ENCODE measurements at regions not wholly inside any gene's neighbourhood (a gene's known extent, or its start where the extent isn't known, plus 50 kb on each side); places are given as distances from the start of the nearest gene placed in this dataset.

GRCh38 chr1:87202451-87202850, 126.2 kb upstream of the LMO4 start:
- Mint-ChIP-seq H3K27ac (no peak overlapping the region), H3K36me3 (no peaks in the 10 kb centered on the region), H3K9me3 (no peaks in the 10 kb centered on the region), H3K4me1 (peaks cover 15 to 19% of the 10 kb centered on the region in 2 donors), H3K27me3 (peaks cover 26 to 35% of the 10 kb centered on the region in 2 donors), H3K4me3 (peak overlapping the region; percentile 62 to 68)
- ATAC-seq (replicated peaks), result no peak
- DNase-seq, result no peak

- Mint-ChIP-seq H3K9me3 (no peaks in the 10 kb centered on the region), H3K27ac (no peak overlapping the region), H3K36me3 (no peaks in the 10 kb centered on the region), H3K27me3 (peaks cover 26 to 35% of the 10 kb centered on the region in 2 donors), H3K4me1 (peaks cover 15 to 19% of the 10 kb centered on the region in 2 donors), H3K4me3 (peak overlapping the region in 1 of 2 donors; percentile 17)
- ATAC-seq (replicated peaks) (peak; percentile 82 to 93), DNase-seq (peak; percentile 23)
Observed at GRCh38 chr1:87202922-87203655, 125.6 kb upstream of the LMO4 start.

DNA sequence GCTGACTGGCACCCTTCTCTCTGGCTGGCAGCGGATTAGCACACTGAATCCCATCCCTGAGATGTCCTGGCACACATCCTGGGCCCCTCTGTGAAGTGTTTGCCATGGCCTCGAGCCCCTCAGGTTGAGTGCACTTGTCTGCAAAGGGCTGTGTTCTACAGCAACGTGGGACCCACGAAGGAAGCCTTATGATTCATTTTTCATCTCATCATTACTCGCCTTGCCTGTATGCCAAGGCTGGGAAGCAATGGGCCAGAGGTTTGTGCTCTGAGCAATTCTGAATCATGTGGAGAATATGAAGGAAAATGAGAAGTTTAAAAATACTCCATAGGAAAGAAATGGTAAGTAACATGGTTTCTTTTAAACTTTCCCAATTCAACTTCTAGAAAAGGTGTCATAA, 124.8 kb upstream of the LMO4 start:
- ATAC-seq (replicated peaks) (no peak), DNase-seq (no peak)
- Mint-ChIP-seq H3K4me1 (peaks cover 15 to 19% of the 10 kb centered on the region in 2 donors), H3K27me3 (peaks cover 26 to 35% of the 10 kb centered on the region in 2 donors), H3K4me3 (no peak overlapping the region), H3K27ac (no peak overlapping the region), H3K36me3 (no peaks in the 10 kb centered on the region), H3K9me3 (no peaks in the 10 kb centered on the region)

DNA sequence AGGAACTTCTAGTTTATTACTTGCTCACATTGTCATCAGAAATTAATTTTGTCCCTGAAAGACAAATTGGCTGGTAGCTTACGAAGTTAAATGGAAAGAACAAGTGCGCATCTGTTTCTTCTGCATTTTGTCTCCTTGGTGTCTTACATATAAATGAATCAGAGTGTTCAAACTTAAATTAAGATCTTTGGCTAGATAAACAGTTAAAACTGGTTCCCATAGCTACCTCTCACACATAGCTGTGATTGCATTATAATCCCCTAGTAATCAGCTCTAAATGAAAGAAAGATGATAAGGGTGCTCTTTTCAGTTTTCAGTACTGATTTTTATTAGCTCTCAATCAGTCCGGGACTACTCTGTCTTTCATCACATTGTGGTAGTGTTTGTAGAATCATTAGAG, 124.2 kb upstream of the LMO4 start:
- no peak for ATAC-seq (replicated peaks)
- H3K27me3 Mint-ChIP-seq, result peaks cover 26 to 33% of the 10 kb centered on the region in 2 donors
- H3K4me1 Mint-ChIP-seq, result peaks cover 15 to 19% of the 10 kb centered on the region in 2 donors
- H3K9me3 Mint-ChIP-seq, result no peaks in the 10 kb centered on the region
- no peak for DNase-seq
- H3K36me3 Mint-ChIP-seq, result no peaks in the 10 kb centered on the region
- H3K4me3 Mint-ChIP-seq, result no peak overlapping the region
- H3K27ac Mint-ChIP-seq, result no peak overlapping the region

- H3K4me1 Mint-ChIP-seq, result peaks cover 15 to 19% of the 10 kb centered on the region in 2 donors
- H3K9me3 Mint-ChIP-seq, result no peaks in the 10 kb centered on the region
- H3K36me3 Mint-ChIP-seq, result no peaks in the 10 kb centered on the region
- H3K27me3 Mint-ChIP-seq, result peaks cover 22 to 28% of the 10 kb centered on the region in 2 donors
- DNase-seq, result no peak
- H3K4me3 Mint-ChIP-seq, result no peak overlapping the region
- ATAC-seq (replicated peaks), result no peak
- no peak overlapping the region for H3K27ac Mint-ChIP-seq
Observed at GRCh38 chr1:87204921-87205320, 123.8 kb upstream of the LMO4 start.

DNA sequence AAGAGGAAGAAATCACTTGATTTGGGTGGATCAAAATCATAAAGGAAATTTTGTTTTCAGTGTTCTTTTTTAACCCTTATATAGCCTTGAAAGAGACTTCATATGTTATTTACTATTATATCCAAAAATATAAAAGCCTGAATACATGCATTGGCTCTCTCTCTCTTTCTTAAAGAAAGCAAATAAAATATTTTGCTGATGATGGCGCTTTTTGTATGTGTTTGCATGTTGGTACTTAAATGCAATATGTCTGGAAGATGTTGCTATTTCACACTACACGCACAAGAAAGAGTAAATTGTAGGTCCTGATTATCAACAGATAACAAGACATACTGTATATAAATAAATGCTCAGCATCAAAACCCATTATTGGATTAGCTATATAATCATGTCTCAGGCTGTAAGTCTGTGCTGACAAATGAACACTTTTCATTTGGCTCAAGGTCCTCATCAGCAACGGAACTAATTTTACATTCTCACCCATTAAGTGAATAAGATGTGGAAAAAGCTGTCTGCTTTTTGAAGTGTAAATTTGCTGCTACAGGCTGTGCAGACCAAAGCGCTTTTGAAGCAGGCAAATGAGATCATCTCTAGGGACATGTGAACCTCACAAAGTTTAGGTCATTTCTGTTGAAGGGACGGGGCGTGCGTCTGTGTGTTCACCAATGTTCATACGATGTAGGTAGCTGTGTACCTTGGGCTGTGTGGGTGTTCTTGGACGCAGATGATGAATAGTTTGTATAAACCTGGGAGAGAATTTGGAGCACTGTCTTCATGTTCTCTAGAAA, 122.4 kb upstream of the LMO4 start:
- H3K27me3 Mint-ChIP-seq, result peaks cover 11 to 17% of the 10 kb centered on the region in 2 donors
- no peak overlapping the region for H3K4me3 Mint-ChIP-seq
- ATAC-seq (replicated peaks) (no peak), DNase-seq (no peak)
- no peaks in the 10 kb centered on the region for H3K36me3 Mint-ChIP-seq
- no peaks in the 10 kb centered on the region for H3K9me3 Mint-ChIP-seq
- no peak overlapping the region for H3K27ac Mint-ChIP-seq
- peaks cover 10 to 14% of the 10 kb centered on the region in 2 donors for H3K4me1 Mint-ChIP-seq

DNA sequence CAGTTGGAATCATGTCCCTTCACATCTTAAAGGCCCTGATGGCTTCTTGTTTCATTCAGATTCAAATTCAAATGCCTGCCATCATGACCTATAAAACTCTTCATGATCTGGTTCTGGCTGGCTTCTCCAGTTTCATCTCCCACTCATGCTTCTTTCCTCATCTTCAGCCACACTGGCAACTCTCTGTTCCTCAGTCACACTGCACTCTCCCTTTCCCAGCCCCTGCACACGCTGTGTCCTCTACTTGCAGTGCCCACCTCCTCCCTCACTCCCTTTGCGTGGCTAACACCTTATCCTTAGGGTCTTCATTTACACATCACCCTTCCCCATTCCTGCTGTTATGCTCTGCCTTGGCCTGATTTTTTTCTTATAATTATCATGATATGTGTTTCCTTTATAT, 120.6 kb upstream of the LMO4 start:
- no peak for ATAC-seq (replicated peaks)
- peaks cover 3 to 5% of the 10 kb centered on the region in 2 donors for H3K4me1 Mint-ChIP-seq
- no peak overlapping the region for H3K4me3 Mint-ChIP-seq
- no peak for DNase-seq
- no peak overlapping the region for H3K27ac Mint-ChIP-seq
- no peaks in the 10 kb centered on the region for H3K36me3 Mint-ChIP-seq
- H3K9me3 Mint-ChIP-seq, result no peaks in the 10 kb centered on the region
- peaks cover 0 to 5% of the 10 kb centered on the region in 2 donors for H3K27me3 Mint-ChIP-seq

- ATAC-seq (replicated peaks) (peak in 1 of 2 donors; percentile 14), DNase-seq (no peak)
- Mint-ChIP-seq H3K4me3 (no peak overlapping the region), H3K36me3 (no peaks in the 10 kb centered on the region), H3K27me3 (peaks cover 0 to 4% of the 10 kb centered on the region in 2 donors), H3K27ac (no peak overlapping the region), H3K4me1 (peaks cover 3 to 4% of the 10 kb centered on the region in 2 donors), H3K9me3 (no peaks in the 10 kb centered on the region)
Observed at GRCh38 chr1:87208931-87209330, 119.7 kb upstream of the LMO4 start.

DNA sequence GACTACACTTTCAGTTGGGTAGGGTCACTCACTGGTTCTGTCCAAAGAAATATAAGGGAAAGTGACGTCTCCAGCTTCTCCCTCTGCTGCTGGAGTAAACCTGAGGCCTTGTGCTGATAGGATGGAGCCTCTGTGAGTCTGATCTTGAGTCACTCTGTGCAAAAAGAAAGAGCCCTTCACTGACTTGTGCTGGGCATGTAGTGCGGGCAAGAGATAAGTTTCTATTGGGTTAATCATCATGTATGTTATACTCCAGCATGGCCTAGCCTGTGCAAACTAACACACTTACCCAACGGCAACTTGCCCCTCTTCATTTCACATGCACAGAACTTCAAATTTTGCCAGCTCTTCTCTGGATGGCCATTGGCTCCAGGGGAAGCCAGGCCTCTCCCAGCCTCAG, 118.5 kb upstream of the LMO4 start:
- Mint-ChIP-seq H3K4me1 (no peaks in the 10 kb centered on the region), H3K9me3 (no peaks in the 10 kb centered on the region)

DNA sequence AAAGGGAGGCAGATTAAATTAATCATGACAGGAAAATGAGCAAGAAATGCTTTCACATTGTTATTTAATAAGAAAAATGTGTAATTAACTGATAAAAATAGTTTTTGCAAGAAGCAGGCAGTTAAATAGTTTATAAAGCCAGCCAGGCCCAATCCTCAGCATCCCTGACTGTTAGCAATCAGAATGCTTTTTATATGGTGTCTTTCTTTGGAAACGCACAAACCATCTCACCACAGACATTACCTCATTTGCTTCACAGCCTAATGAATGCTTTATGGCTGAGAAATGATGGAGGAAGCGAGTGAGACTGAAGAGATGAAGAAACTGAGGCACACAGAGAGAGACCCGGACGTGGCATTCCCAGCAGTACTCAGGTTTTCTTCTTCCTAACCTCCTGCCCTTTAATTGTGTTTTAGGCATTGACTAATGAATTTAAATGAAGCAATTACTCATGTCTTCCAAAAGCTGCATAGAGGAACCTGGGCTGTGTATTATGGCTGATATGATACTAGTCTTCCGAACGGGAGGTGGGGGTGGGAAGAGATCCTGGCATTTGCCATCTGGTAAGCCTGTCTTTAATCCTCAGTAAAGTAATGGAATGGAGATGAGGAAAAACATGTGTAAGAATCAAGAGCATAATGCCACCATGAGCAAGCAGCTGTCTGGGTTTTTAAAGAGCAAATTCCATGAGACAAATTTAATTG, 116.1 kb upstream of the LMO4 start:
- Mint-ChIP-seq H3K9me3 (peaks cover 7% of the 10 kb centered on the region in 2 donors), H3K4me3 (no peak overlapping the region), H3K27ac (no peak overlapping the region), H3K36me3 (peaks cover 0 to 2% of the 10 kb centered on the region in 2 donors), H3K4me1 (no peaks in the 10 kb centered on the region), H3K27me3 (peaks cover 0 to 4% of the 10 kb centered on the region in 2 donors)
- DNase-seq, result no peak
- ATAC-seq (replicated peaks), result no peak

More for the DNA sequence above, 118.5 kb upstream of the LMO4 start:
- H3K27me3 Mint-ChIP-seq, result peaks cover 0 to 4% of the 10 kb centered on the region in 2 donors
- no peak for DNase-seq
- no peak overlapping the region for H3K27ac Mint-ChIP-seq
- no peak for ATAC-seq (replicated peaks)
- no peaks in the 10 kb centered on the region for H3K36me3 Mint-ChIP-seq
- H3K4me3 Mint-ChIP-seq, result no peak overlapping the region

- peaks cover 7% of the 10 kb centered on the region in 2 donors for H3K9me3 Mint-ChIP-seq
Observed at GRCh38 chr1:87213135-87213515, 115.6 kb upstream of the LMO4 start.

DNA sequence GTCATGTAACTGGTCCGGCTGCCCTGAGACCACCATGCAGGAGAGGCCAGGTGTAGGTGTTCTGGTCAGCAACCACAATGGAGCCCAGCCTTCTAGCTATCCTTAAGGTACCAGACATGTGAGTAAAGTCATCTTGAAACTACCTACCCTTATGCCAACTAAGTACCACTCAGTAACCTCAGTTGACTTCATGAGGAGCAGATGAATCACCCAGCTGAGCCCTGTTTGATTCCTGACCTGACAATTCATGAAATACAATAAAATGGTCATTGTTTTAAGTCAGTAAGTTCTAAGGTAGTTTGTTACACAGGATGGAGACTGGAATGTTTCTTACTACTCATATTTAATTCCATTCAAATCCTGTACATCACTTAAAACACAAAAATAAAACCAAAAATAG, 113.1 kb upstream of the LMO4 start:
- H3K4me1 Mint-ChIP-seq, result no peaks in the 10 kb centered on the region
- no peak overlapping the region for H3K4me3 Mint-ChIP-seq
- ATAC-seq (replicated peaks) (no peak), DNase-seq (no peak)
- peaks cover 7% of the 10 kb centered on the region in 2 donors for H3K9me3 Mint-ChIP-seq
- H3K27me3 Mint-ChIP-seq, result peaks cover 0 to 4% of the 10 kb centered on the region in 2 donors
- H3K36me3 Mint-ChIP-seq, result peaks cover 0 to 2% of the 10 kb centered on the region in 2 donors
- no peak overlapping the region for H3K27ac Mint-ChIP-seq

More at GRCh38 chr1:87213135-87213515, 115.6 kb upstream of the LMO4 start:
- peaks cover 0 to 4% of the 10 kb centered on the region in 2 donors for H3K27me3 Mint-ChIP-seq
- no peaks in the 10 kb centered on the region for H3K4me1 Mint-ChIP-seq
- H3K36me3 Mint-ChIP-seq, result peaks cover 0 to 2% of the 10 kb centered on the region in 2 donors
- DNase-seq, result no peak
- ATAC-seq (replicated peaks), result no peak
- H3K27ac Mint-ChIP-seq, result no peak overlapping the region
- no peak overlapping the region for H3K4me3 Mint-ChIP-seq

- Mint-ChIP-seq H3K27ac (no peak overlapping the region), H3K36me3 (peaks cover 0 to 2% of the 10 kb centered on the region in 2 donors), H3K4me3 (no peak overlapping the region), H3K9me3 (peaks cover 8 to 9% of the 10 kb centered on the region in 2 donors), H3K4me1 (no peaks in the 10 kb centered on the region), H3K27me3 (no peaks in the 10 kb centered on the region)
- ATAC-seq (replicated peaks) (no peak), DNase-seq (no peak)
Observed at GRCh38 chr1:87218618-87219017, 110.1 kb upstream of the LMO4 start.

- peaks cover 0 to 2% of the 10 kb centered on the region in 2 donors for H3K36me3 Mint-ChIP-seq
- H3K27me3 Mint-ChIP-seq, result no peaks in the 10 kb centered on the region
- ATAC-seq (replicated peaks) (no peak), DNase-seq (no peak)
- no peak overlapping the region for H3K27ac Mint-ChIP-seq
- no peaks in the 10 kb centered on the region for H3K4me1 Mint-ChIP-seq
- H3K4me3 Mint-ChIP-seq, result no peak overlapping the region
- H3K9me3 Mint-ChIP-seq, result peaks cover 8 to 10% of the 10 kb centered on the region in 2 donors
Observed at GRCh38 chr1:87219141-87219540, 109.5 kb upstream of the LMO4 start.

Data from stimulated activated naive B cell treated with anti-CD40 and anti-IgM and Interleukin-4, amounts not matched to agents 10 μg/mL and 1 μg/mL and 100 μg/mL, for 72 hours (primary cell).